Hepatocyte (in vitro differentiated cells): ENCODE measurements at regions not wholly inside any gene's neighbourhood (a gene's known extent, or its start where the extent isn't known, plus 50 kb on each side); places are given as distances from the start of the nearest gene placed in this dataset.

Source experiments
- EZH2 ChIP-seq: fragments of 200-600 bp; sonication (generic); IDR thresholded peaks from 2 replicates; pipeline ENCODE4 v1.6.1; 2016; ENCODE audit warnings: antibody characterized with exemption, mild to moderate bottlenecking, borderline replicate concordance
- EZH2phosphoT487 ChIP-seq: fragments of 200-600 bp; sonication (generic); IDR thresholded peaks from one replicate; pipeline ENCODE4 v1.6.1; 2018; ENCODE audit warnings: antibody characterized with exemption, mild to moderate bottlenecking, low read depth, moderate library complexity; ENCODE audit not compliant: unreplicated experiment, severe bottlenecking
- TF ChIP-seq, protein P1 (sequence below): fragments of 200-600 bp; sonication (generic); IDR thresholded peaks from 2 replicates; pipeline ENCODE4 v1.5.1; 2016; ENCODE audit warnings: antibody characterized with exemption, mild to moderate bottlenecking; ENCODE audit not compliant: poor library complexity

DNA sequence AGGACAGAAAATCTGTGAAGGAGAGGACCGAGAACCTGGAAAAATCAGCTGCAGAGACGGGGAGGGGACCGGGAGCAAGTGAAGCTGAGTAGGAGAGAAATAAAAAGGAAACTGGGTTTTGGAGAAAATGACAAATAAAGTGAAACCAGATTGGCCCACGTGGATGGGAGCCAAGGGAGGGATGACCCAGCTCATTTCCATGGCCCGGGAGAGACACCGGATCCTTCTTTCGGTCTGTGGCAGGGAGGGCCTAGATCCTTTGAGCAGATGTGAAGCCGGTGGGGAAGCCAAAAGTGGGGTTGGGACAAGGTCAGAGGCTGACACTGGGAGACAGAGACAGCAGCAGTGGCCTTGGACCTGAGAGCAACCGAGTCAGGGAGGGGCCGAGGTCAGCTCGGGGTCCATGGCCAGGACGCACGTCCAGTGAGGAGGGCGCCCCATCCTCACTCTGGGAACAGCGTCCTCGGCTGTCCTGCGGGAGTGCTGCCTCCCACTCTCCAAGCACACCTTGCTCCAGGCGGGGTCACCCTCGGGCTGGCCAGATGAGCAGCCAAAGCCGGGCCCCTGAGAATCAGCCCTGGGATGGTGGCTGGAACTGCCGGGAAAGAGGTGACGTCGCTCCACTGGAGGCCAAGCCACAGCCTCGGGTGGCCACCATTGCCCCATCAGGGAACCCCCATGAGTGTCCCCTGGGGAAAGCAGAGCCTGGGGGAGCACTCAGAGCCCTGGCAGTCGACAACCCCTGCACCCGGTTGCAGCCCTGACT is 50.8 kb upstream of the CDR2 start:
- TF ChIP-seq, protein P1, sequence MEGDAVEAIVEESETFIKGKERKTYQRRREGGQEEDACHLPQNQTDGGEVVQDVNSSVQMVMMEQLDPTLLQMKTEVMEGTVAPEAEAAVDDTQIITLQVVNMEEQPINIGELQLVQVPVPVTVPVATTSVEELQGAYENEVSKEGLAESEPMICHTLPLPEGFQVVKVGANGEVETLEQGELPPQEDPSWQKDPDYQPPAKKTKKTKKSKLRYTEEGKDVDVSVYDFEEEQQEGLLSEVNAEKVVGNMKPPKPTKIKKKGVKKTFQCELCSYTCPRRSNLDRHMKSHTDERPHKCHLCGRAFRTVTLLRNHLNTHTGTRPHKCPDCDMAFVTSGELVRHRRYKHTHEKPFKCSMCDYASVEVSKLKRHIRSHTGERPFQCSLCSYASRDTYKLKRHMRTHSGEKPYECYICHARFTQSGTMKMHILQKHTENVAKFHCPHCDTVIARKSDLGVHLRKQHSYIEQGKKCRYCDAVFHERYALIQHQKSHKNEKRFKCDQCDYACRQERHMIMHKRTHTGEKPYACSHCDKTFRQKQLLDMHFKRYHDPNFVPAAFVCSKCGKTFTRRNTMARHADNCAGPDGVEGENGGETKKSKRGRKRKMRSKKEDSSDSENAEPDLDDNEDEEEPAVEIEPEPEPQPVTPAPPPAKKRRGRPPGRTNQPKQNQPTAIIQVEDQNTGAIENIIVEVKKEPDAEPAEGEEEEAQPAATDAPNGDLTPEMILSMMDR, result no peak
- TF ChIP-seq EZH2phosphoT487 (no peak), EZH2 (no peak)
